ENCODE measurements at regions not wholly inside any gene's neighbourhood (a gene's known extent, or its start where the extent isn't known, plus 50 kb on each side); places are given as distances from the start of the nearest gene placed in this dataset.

- no peak overlapping the region for H2BK5ac ChIP-seq (ENCODE audit: insufficient read length, low read length)
- no peak overlapping the region for H2BK120ac ChIP-seq (ENCODE audit: low read depth, low read length, poor library complexity, severe bottlenecking)
- H3K14ac ChIP-seq (ENCODE audit: insufficient read depth, low read length) = no peak overlapping the region
- no peak overlapping the region for H2AFZ ChIP-seq (ENCODE audit: low read length)
- H3K23ac ChIP-seq (ENCODE audit: insufficient read length, low read depth, low read length) = no peak overlapping the region
- H3K79me1 ChIP-seq (ENCODE audit: insufficient read depth, low read depth, low read length, poor library complexity, severe bottlenecking) = no peaks in the 10 kb centered on the region
- H3K36me3 Mint-ChIP-seq (ENCODE audit: insufficient read depth in 1 of 3, low read depth in 3 of 3) = no peaks in the 10 kb centered on the region
- peaks cover 2% of the 10 kb centered on the region; the same call in 1 of the 2 replicates for H3K27me3 Mint-ChIP-seq (ENCODE audit: low read depth)
- H3K4ac ChIP-seq (ENCODE audit: low read depth, low read length) = no peak overlapping the region
- no peak overlapping the region for H3K18ac ChIP-seq (ENCODE audit: insufficient read length, low read depth, low read length)
- H3K79me2 ChIP-seq (ENCODE audit: insufficient read depth, low read length) = no peaks in the 10 kb centered on the region
- no peak overlapping the region for H3K4me3 Mint-ChIP-seq
- H3K56ac ChIP-seq (ENCODE audit: insufficient read length, low read depth, low read length) = no peak overlapping the region
- no peak overlapping the region for H3K4me2 ChIP-seq (ENCODE audit: insufficient read depth, insufficient read length, low read length)
- no peak overlapping the region for H4K91ac ChIP-seq (ENCODE audit: insufficient read length, low read depth, low read length)
- no peak for DNase-seq
- no peaks in the 10 kb centered on the region for H3K9me3 Mint-ChIP-seq
- peaks cover 0 to 5% of the 10 kb centered on the region in 2 experiments; a peak in 2 of 4 replicates for H3K4me1 Mint-ChIP-seq
- H2BK12ac ChIP-seq (ENCODE audit: insufficient read length, low read depth, low read length) = no peak overlapping the region
- no peak overlapping the region for H4K5ac ChIP-seq (ENCODE audit: insufficient read length, low read depth, low read length)
- H4K20me1 ChIP-seq (ENCODE audit: control insufficient read depth, insufficient read depth, insufficient read length) = no peaks in the 10 kb centered on the region
- H2BK15ac ChIP-seq (ENCODE audit: low read depth, low read length) = no peak overlapping the region
- H3K9ac ChIP-seq (ENCODE audit: extremely low read depth, insufficient read length, low read length) = no peak overlapping the region
- 100% methylated on average over 2 of the region's 8 CpGs for WGBS (ENCODE audit: extremely low coverage, insufficient read length, low lambda C conversion rate)
- H3T11ph ChIP-seq (ENCODE audit: low read length) = no peak overlapping the region
- no peaks in the 10 kb centered on the region for H3K4me1 ChIP-seq (ENCODE audit: insufficient read depth, low read length)
- no peaks in the 10 kb centered on the region for H3K27me3 ChIP-seq (ENCODE audit: insufficient read depth, low read length)
- no peaks in the 10 kb centered on the region for H3K23me2 ChIP-seq (ENCODE audit: insufficient read length, low read depth, low read length, poor library complexity, severe bottlenecking)
- H3K9me3 ChIP-seq (ENCODE audit: control insufficient read depth, low read depth, low read length) = no peaks in the 10 kb centered on the region
- TF ChIP-seq CTCF (conservative IDR thresholded peaks at IDR 0.05) = no peak
- no peak overlapping the region for H2AK5ac ChIP-seq (ENCODE audit: insufficient read length, low read length)
- no peak overlapping the region for H4K8ac ChIP-seq (replicated peaks; ENCODE audit: insufficient read length, low read depth, low read length)
- H2BK20ac ChIP-seq (ENCODE audit: low read depth, low read length, poor library complexity, severe bottlenecking) = no peak overlapping the region
- no peak overlapping the region; a peak in 1 of 7 replicates for H3K27ac Mint-ChIP-seq
- H3K27ac ChIP-seq (ENCODE audit: insufficient read length, low read depth, low read length) = no peak overlapping the region
Measured at GRCh38 chr1:60983701-60984061, 98.7 kb upstream of the NFIA start.
